Mesodermal cell (in vitro differentiated cells): ENCODE measurements at regions not wholly inside any gene's neighbourhood (a gene's known extent, or its start where the extent isn't known, plus 50 kb on each side); places are given as distances from the start of the nearest gene placed in this dataset.

ENCODE experiments used
- H3K27ac ChIP-seq: 2 replicates; pipeline ENCODE4 v1.7.0; 2013; ENCODE audit warnings: mild to moderate bottlenecking, low read depth, low read length, moderate library complexity; ENCODE audit not compliant: severe bottlenecking
- H3K36me3 ChIP-seq: 2 replicates; pipeline ENCODE4 v1.7.1; 2013; ENCODE audit warnings: mild to moderate bottlenecking, low read length, moderate library complexity; ENCODE audit not compliant: control insufficient read depth, insufficient read depth
- H3K4me1 ChIP-seq: one replicate; pipeline ENCODE4 v1.7.1; 2013; ENCODE audit warnings: mild to moderate bottlenecking, low read length; ENCODE audit not compliant: insufficient read depth, control insufficient read depth, poor library complexity, severe bottlenecking
- H3K4me3 ChIP-seq: 2 replicates; pipeline ENCODE4 v1.7.0; 2013; ENCODE audit warnings: low read length, control low read depth, mild to moderate bottlenecking; ENCODE audit not compliant: insufficient read depth, poor library complexity, severe bottlenecking; ENCODE audit errors: extremely low read depth
- H3K9me3 ChIP-seq: 2 replicates; pipeline ENCODE4 v1.7.1; 2013; ENCODE audit warnings: mild to moderate bottlenecking, low read length, moderate library complexity; ENCODE audit not compliant: control insufficient read depth
- WGBS, 2 experiments: methylation state at CpG; one replicate each; pipeline ENCODE4 v1.1.5; 2013; ENCODE audit warnings: missing lambda C conversion rate in 2 of 2; ENCODE audit not compliant: insufficient coverage in 2 of 2; 5-methylcytosine and 5-hydroxymethylcytosine counted together

- H3K36me3 ChIP-seq = no peaks in the 10 kb centered on the region
- no peaks in the 10 kb centered on the region for H3K4me1 ChIP-seq
- no peaks in the 10 kb centered on the region for H3K9me3 ChIP-seq
- no peak overlapping the region for H3K4me3 ChIP-seq
- H3K27ac ChIP-seq = no peak overlapping the region
These were observed 176.4 kb upstream of the PTER start for GRCh38 chr10:16260388-16260787.

- H3K9me3 ChIP-seq = no peaks in the 10 kb centered on the region
- no CpG with 5 or more reads among the region's 1 CpG for WGBS, 2 experiments
- no peaks in the 10 kb centered on the region for H3K4me1 ChIP-seq
- no peaks in the 10 kb centered on the region for H3K36me3 ChIP-seq
- no peak overlapping the region for H3K27ac ChIP-seq
- H3K4me3 ChIP-seq = no peak overlapping the region
These were observed 165.2 kb upstream of the PTER start for GRCh38 chr10:16271571-16271970.

- H3K27ac ChIP-seq = no peak overlapping the region
These were observed 161.9 kb upstream of the PTER start for GRCh38 chr10:16274911-16275310.

GRCh38 chr10:16280595-16280994, 156.2 kb upstream of the PTER start:
- WGBS, 2 experiments = 87 to 94% methylated on average over 4 of the region's 4 CpGs
- no peaks in the 10 kb centered on the region for H3K9me3 ChIP-seq
- no peak overlapping the region for H3K27ac ChIP-seq
- H3K36me3 ChIP-seq = no peaks in the 10 kb centered on the region
- no peak overlapping the region for H3K4me3 ChIP-seq
- H3K4me1 ChIP-seq = no peaks in the 10 kb centered on the region

More at GRCh38 chr10:16274911-16275310, 161.9 kb upstream of the PTER start:
- no peak overlapping the region for H3K4me3 ChIP-seq
- 84 to 100% methylated on average over 2 to 3 of the region's 3 CpGs for WGBS, 2 experiments
- no peaks in the 10 kb centered on the region for H3K9me3 ChIP-seq
- H3K36me3 ChIP-seq = no peaks in the 10 kb centered on the region
- no peaks in the 10 kb centered on the region for H3K4me1 ChIP-seq

- no peak overlapping the region for H3K27ac ChIP-seq
- 85 to 94% methylated on average over 5 of the region's 7 CpGs for WGBS, 2 experiments
- H3K36me3 ChIP-seq = no peaks in the 10 kb centered on the region
- H3K4me1 ChIP-seq = no peaks in the 10 kb centered on the region
- no peak overlapping the region for H3K4me3 ChIP-seq
- H3K9me3 ChIP-seq = no peaks in the 10 kb centered on the region
These were observed 144.4 kb upstream of the PTER start for GRCh38 chr10:16292366-16292765.

- Histone ChIP-seq H3K9me3 (no peaks in the 10 kb centered on the region), H3K4me3 (no peak overlapping the region), H3K36me3 (no peaks in the 10 kb centered on the region), H3K27ac (no peak overlapping the region), H3K4me1 (no peaks in the 10 kb centered on the region)
- WGBS, 2 experiments = 67 to 71% methylated on average over 1 of the region's 1 CpG
These were observed 139.7 kb upstream of the PTER start for GRCh38 chr10:16297069-16297468.

- Histone ChIP-seq H3K27ac (no peak overlapping the region), H3K4me1 (no peaks in the 10 kb centered on the region), H3K36me3 (no peaks in the 10 kb centered on the region), H3K4me3 (no peak overlapping the region), H3K9me3 (no peaks in the 10 kb centered on the region)
- WGBS, 2 experiments = 86 to 90% methylated on average over 4 to 6 of the region's 6 CpGs
These were observed 139.2 kb upstream of the PTER start for GRCh38 chr10:16297642-16298041.

GRCh38 chr10:16304311-16304710, 132.5 kb upstream of the PTER start:
- Histone ChIP-seq H3K9me3 (no peaks in the 10 kb centered on the region), H3K4me3 (no peak overlapping the region)
- 100% methylated on average over 1 of the region's 4 CpGs; no CpG with 5 or more reads in 1 of the 2 experiments for WGBS, 2 experiments

GRCh38 chr10:16310440-16310839, 126.4 kb upstream of the PTER start:
- Histone ChIP-seq H3K4me1 (no peaks in the 10 kb centered on the region), H3K4me3 (no peak overlapping the region), H3K27ac (no peak overlapping the region), H3K36me3 (no peaks in the 10 kb centered on the region), H3K9me3 (no peaks in the 10 kb centered on the region)
- no CpG with 5 or more reads among the region's 1 CpG for WGBS, 2 experiments

More at GRCh38 chr10:16304311-16304710, 132.5 kb upstream of the PTER start:
- H3K4me1 ChIP-seq = no peaks in the 10 kb centered on the region
- H3K27ac ChIP-seq = no peak overlapping the region
- no peaks in the 10 kb centered on the region for H3K36me3 ChIP-seq

- Histone ChIP-seq H3K36me3 (no peaks in the 10 kb centered on the region), H3K27ac (no peak overlapping the region), H3K9me3 (no peaks in the 10 kb centered on the region), H3K4me1 (no peaks in the 10 kb centered on the region), H3K4me3 (no peak overlapping the region)
These were observed 122.6 kb upstream of the PTER start for GRCh38 chr10:16314259-16314658.

GRCh38 chr10:16316733-16317390, 119.9 kb upstream of the PTER start:
- no peaks in the 10 kb centered on the region for H3K9me3 ChIP-seq
- no peak overlapping the region for H3K4me3 ChIP-seq
- H3K4me1 ChIP-seq = no peaks in the 10 kb centered on the region
- no peak overlapping the region for H3K27ac ChIP-seq
- WGBS, 2 experiments = 92 to 100% methylated on average over 3 to 4 of the region's 7 CpGs
- no peaks in the 10 kb centered on the region for H3K36me3 ChIP-seq
